Fibroblast of lung (primary cell): ENCODE measurements at regions not wholly inside any gene's neighbourhood (a gene's known extent, or its start where the extent isn't known, plus 50 kb on each side); places are given as distances from the start of the nearest gene placed in this dataset.

ENCODE experiments used
- CTCF ChIP-seq, 2 donors: IDR thresholded peaks in 1 of 2; conservative IDR thresholded peaks in 1 of 2; 1 replicate in 1 of 2; 2 replicates in 1 of 2; pipeline ENCODE4 v1.5.1; 2011 to 2012; ENCODE audit warnings: low read length in 2 of 2, control low read depth in 1 of 2, inconsistent platforms in 1 of 2, low read depth in 1 of 2, mild to moderate bottlenecking in 1 of 2
- EZH2 ChIP-seq: IDR thresholded peaks from 2 replicates; pipeline ENCODE4 v1.5.1; 2012; ENCODE audit warnings: low read length, control low read depth, mild to moderate bottlenecking; ENCODE audit errors: missing control alignments

- TF ChIP-seq CTCF (conservative IDR thresholded peaks at IDR 0.05 in 1 of 2, IDR thresholded peaks at IDR 0.05 in 1 of 2; ENCODE audit: low read depth in 1 of 2, low read length in 2 of 2), result no peak
- no peak for TF ChIP-seq EZH2
Measured at GRCh38 chr14:56955745-56956144, 145.5 kb upstream of the OTX2 start.
